Small intestine (tissue), 7 donors: ENCODE measurements at regions not wholly inside any gene's neighbourhood (a gene's known extent, or its start where the extent isn't known, plus 50 kb on each side); places are given as distances from the start of the nearest gene placed in this dataset.

Experiments used
- DNase-seq, 2 donors: peaks; one replicate each; pipeline versions ENCODE4 v3.0.0 to v3.0.0-alpha.2; 2013
- FAIRE-seq: peaks from 2 replicates; lab custom pipeline; 2012; peaks lifted over from hg19 to GRCh38; lab: Jason Lieb, UNC
- H3K27ac ChIP-seq, 3 donors: one replicate each; pipeline ENCODE4 v1.5.1; 2013; ENCODE audit warnings: low read length in 2 of 3, mild to moderate bottlenecking in 2 of 3, control low read depth in 1 of 3, inconsistent platforms in 1 of 3, low read depth in 1 of 3, moderate library complexity in 1 of 3
- H3K27me3 ChIP-seq, 3 donors: one replicate each; pipeline ENCODE4 v1.6.1; 2013; ENCODE audit warnings: low read length in 3 of 3, inconsistent platforms in 1 of 3; ENCODE audit not compliant: control insufficient read depth in 3 of 3, insufficient read depth in 3 of 3
- H3K36me3 ChIP-seq, 3 donors: one replicate each; pipeline ENCODE4 v1.6.1; 2013; ENCODE audit warnings: low read length in 3 of 3, inconsistent platforms in 1 of 3, low read depth in 1 of 3, mild to moderate bottlenecking in 1 of 3, moderate library complexity in 1 of 3; ENCODE audit not compliant: control insufficient read depth in 3 of 3, insufficient read depth in 2 of 3
- H3K4me1 ChIP-seq, 3 donors: one replicate each; pipeline ENCODE4 v1.6.1; 2013; ENCODE audit warnings: low read length in 2 of 3, inconsistent platforms in 1 of 3, low read depth in 1 of 3, mild to moderate bottlenecking in 1 of 3, moderate library complexity in 1 of 3; ENCODE audit not compliant: control insufficient read depth in 3 of 3, insufficient read depth in 2 of 3
- H3K4me3 ChIP-seq, 3 donors: one replicate each; pipeline ENCODE4 v1.5.1; 2013; ENCODE audit warnings: low read length in 3 of 3, control low read depth in 1 of 3, inconsistent platforms in 1 of 3, low read depth in 1 of 3, mild to moderate bottlenecking in 1 of 3, moderate library complexity in 1 of 3
- H3K9me3 ChIP-seq, 2 donors: one replicate each; pipeline ENCODE4 v1.6.1; 2013; ENCODE audit warnings: low read depth in 1 of 2, low read length in 1 of 2; ENCODE audit not compliant: control insufficient read depth in 2 of 2, insufficient read depth in 1 of 2
- WGBS, 3 donors: extraction: QIAGEN DNeasy Blood & Tissue Kit; methylation state at CpG; one replicate each; pipeline ENCODE4 v1.1.7; 2013; 5-methylcytosine and 5-hydroxymethylcytosine counted together
- donor health status: healthy with polysubstance abuse.
- donor health status: control.
- donor health status: control.
- donor health status: Bipolar disorder and iron deficiency.
- donor health status: healthy.

DNA sequence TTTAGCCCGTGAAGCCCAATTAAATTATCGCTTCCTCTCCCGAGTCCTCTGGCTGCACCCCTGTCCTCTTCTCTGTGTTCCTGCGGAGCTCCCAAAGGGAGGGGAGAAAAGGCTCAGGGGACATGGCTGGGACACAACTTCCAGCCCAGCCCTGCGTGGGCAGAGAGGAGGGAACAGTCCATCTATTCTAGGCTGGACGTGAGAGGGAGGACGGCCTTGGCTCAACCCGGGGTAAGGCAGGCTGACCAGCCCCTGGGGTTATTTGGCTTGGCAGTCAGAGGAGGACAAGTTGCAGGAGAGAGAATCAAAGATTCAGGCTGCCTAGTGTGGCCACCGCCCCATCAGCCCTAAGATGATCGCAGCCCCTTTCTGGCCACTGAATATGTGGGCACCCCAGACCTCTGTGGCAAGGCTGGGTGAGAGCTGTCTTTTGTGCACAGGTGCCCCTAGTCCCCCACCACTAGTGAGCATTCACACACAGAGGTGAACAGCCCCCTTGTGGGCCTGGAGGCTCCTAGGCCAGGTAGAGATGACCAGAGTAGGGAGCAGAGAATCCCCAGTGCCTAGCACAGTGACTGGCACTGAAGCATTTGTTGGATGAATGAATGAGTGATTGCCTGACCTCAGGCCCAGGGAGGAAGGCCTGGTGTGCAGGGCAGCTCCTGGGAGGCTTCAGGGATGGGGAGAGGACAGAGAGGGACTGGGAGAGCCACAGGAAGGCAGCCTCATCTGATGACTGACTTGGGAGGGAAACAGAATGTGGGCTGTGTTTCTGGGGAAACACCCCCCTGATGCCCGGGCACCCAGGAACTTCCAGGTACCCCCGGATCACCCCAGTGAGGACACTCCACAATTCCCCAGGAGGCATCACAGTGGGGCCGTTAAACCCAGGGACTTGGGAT, 133.9 kb downstream of the C9orf50 start:
- FAIRE-seq = no peak

DNA sequence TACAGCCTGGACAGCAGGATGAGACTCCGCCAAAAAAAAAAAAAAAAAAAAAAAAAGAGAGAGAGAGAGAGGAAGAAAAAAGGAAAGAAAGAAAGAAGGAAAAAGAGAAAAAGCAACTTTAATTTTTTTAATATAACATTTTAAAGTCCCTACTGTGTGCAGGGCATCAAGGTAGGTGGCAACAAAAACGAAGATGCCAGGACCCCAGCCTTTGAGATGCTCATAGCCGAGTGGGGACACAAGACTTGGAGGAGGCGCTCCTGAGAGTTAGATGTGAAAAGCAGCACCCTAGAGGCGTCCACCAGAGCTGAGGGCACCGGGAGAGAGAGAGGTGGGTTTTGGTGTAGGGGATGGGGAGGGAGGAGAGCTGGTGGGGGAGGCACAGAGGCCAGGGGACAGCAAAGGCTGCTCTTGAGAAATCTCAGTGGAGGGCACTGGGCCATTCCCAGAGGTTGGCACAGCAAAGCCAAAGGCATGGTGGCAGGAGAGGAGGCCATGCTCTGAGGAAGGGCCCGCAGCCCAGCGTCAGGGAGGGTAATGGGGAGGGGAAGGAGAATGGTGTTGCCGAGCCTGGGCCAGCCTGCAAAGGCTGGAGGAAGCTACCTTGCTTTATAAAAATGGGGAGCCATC, 135.6 kb downstream of the C9orf50 start:
- Histone ChIP-seq H3K9me3 (no peaks in the 10 kb centered on the region), H3K4me3 (no peak overlapping the region), H3K27me3 (no peaks in the 10 kb centered on the region), H3K4me1 (peaks cover 0 to 60% (median 6%) of the 10 kb centered on the region in 3 donors), H3K36me3 (no peaks in the 10 kb centered on the region), H3K27ac (peak overlapping the region in 2 of 3 donors; percentile 18 to 98)
- DNase-seq (no peak), FAIRE-seq (no peak)
- 84 to 87% (median 85%) methylated on average over 9 of the region's 9 CpGs for whole genome bisulfite sequencing, 3 donors

More for the DNA sequence above, 133.9 kb downstream of the C9orf50 start:
- peak overlapping the region; percentile 76 to 98 (median 95) for H3K27ac ChIP-seq
- no peaks in the 10 kb centered on the region for H3K27me3 ChIP-seq
- no peaks in the 10 kb centered on the region for H3K9me3 ChIP-seq
- H3K4me3 ChIP-seq = no peak overlapping the region
- peaks cover 0 to 7% (median 0%) of the 10 kb centered on the region in 3 donors for H3K36me3 ChIP-seq
- WGBS, 3 donors = 69 to 79% (median 76%) methylated on average over 13 of the region's 13 CpGs
- DNase-seq = no peak
- H3K4me1 ChIP-seq = peaks cover 2 to 57% (median 6%) of the 10 kb centered on the region in 3 donors

DNA sequence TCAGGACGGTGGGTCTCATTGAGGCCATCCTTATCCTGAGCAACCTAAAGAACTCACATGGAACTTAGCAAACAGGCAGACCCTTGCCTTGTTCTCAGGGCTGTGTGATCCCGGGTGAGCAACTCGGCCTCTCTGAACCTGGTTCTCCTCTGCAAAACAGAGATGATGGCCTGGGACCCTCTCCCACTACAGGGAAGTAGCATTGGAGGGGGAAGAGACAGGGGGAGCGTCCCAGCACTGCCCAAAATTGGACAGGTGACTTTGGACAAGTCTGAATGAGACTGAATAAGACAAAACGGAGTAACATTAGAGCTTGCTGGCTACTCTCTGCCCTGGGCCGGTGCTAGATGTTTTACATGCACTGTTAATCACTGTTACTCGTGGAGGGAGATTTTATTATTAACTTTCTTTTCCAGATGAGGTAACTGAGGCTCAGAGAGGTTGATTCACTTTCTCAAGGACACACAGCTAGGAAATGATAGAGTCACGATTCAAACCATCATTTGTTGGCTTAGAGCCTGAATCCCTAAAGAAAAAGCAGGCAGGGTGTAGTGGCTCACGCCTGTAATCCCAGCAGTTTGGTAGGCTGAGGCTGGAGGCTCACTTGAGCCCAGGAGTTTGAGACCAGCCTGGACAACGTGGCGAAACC, 136.4 kb downstream of the C9orf50 start:
- Histone ChIP-seq H3K9me3 (no peaks in the 10 kb centered on the region), H3K4me1 (peaks cover 0 to 58% (median 3%) of the 10 kb centered on the region in 3 donors), H3K27me3 (no peaks in the 10 kb centered on the region), H3K27ac (peak overlapping the region; percentile 91 to 99 (median 98)), H3K36me3 (no peaks in the 10 kb centered on the region), H3K4me3 (no peak overlapping the region)
- 77 to 81% (median 77%) methylated on average over 11 of the region's 11 CpGs for WGBS, 3 donors
- DNase-seq (no peak), FAIRE-seq (no peak)

DNA sequence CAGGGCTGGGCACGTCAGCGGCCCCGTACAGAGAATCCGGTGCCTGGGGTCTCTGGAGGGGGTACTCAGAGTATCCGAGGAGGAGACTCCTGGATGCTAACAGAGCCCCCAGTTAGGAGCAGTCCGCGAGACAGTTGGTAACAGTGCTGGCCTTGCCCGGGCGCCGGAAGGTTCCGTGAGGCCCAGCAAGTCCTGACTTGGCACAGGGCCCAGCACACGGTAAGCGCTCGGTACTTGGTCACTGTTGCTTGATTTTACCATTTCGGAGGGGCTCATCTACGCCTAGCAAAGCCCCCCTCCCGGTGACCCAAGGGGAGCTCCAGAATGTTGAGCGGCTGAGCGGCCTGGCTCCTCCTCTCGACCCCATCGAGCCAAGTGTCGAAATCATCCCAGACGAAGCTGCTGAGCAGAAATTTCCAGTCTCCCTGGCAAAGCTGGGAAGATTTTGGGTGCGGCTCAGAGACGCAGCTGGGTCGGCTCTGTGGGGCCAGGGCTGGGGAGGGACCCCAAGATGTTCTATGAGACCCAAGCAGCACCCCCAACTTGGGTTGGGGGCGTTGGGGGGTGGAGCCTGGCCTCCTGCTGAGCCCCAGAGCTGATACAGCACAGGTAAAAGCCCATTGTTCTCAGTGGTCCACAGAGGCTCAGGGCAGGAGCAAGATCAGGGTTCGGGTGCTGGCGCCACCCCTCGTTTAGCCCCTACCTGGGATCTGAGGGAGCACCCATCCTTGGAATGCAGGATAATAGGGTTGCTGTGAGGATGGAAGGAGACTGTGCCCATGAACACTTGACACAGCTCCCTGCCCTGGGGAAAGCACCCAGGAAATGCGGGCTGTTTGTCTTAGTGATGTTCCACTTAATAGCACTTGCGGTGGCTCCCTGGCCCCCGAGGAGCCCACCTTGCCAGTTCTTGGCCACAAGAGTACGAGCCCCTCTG, 137.2 kb downstream of the C9orf50 start:
- FAIRE-seq (no peak), DNase-seq (peak; percentile 66 to 89)
- H3K4me1 ChIP-seq = peaks cover 0 to 55% (median 3%) of the 10 kb centered on the region in 3 donors
- 6 to 22% (median 19%) methylated on average over 34 of the region's 34 CpGs for WGBS, 3 donors
- H3K27me3 ChIP-seq = no peaks in the 10 kb centered on the region
- peak overlapping the region in 2 of 3 donors; percentile 36 to 61 for H3K4me3 ChIP-seq
- H3K9me3 ChIP-seq = no peaks in the 10 kb centered on the region
- peak overlapping the region; percentile 91 to 99 (median 98) for H3K27ac ChIP-seq
- H3K36me3 ChIP-seq = no peaks in the 10 kb centered on the region

DNA sequence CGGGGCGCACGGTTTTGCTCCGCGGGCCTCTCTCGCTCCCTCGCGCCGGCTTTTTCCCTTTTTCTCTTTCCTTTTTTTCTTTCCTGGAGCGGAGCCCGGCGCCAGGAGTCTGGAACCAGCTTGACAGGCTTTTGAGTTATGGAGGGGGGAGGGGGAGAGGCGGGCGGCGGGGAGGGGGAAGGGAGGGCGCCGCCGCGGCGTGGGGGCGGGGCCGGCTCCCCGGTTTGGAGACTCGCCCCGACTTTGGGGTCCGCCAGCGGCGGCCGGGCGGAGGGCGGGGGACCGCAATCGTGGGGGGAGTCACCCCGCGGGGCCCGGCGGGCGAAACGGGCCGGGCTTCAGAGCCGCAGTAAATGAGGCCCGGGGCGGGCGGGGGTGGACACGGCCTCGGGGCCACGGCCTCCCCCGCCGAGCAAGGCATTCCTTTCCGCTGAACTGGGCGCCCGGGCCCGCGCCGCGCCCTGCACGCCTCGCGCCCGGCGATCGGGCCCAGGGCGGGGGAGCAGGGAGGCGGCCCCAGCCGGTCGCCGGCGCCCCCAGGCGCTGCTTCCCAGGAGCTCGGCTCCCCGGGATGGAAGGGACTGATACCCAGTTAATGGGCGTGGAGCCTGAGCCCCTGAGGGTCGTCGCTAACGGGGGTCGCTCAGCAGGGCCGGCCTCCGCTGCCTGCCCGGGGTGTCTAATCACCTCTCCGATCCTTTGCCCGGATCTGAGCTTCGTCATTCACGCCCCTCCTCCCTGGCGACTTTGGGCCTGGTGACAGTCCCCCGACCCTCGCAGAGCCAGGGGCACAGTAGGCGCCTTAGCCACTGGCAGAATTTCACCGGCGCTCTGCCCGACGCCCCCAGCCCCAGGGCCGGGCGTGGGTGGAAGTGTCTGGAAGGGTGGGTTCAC, 138.1 kb downstream of the C9orf50 start:
- Histone ChIP-seq H3K27me3 (no peaks in the 10 kb centered on the region), H3K4me1 (peaks cover 0 to 52% (median 3%) of the 10 kb centered on the region in 3 donors), H3K36me3 (no peaks in the 10 kb centered on the region), H3K9me3 (no peaks in the 10 kb centered on the region), H3K4me3 (peak overlapping the region in 2 of 3 donors; percentile 48 to 61), H3K27ac (peak overlapping the region; percentile 91 to 99 (median 98))
- peak; percentile 81 to 91 for DNase-seq
- 2 to 7% (median 2%) methylated on average over 51 to 93 of the region's 93 CpGs for WGBS, 3 donors
- no peak for FAIRE-seq

DNA sequence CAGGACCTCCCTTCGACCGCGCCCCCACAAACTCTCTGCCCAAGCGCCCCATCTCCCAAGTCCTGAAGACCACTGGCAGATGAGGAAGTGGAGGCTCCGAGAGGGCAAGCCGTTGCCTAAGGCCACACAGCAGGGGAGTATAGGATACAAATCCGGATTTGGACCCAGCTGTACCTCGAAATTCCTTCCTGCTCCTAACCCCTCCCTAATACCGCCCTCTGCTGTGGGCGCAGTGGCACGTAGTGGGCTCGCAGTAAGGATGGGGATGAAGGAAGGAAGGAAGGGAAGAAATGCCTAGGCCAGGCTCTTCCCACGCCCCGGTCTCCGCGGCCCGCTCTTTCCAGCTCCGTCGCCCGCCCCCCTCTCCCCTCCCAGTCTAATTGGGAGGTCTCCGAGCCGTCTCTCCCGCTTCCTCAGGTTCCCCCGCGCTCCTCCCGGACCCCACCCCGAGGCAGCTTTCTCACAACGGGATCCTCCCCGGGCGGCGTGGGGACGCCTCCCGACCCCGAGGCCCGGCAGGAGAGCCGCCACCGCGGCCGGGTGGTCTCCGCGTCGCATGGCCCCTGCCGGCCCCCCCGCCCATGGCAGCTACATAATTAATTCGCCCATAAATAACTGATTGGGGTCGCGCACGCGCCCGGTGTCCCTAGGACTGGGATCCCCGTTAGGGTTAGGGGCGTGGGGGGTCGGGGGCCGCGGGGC, 138.9 kb downstream of the C9orf50 start:
- H3K4me1 ChIP-seq = peaks cover 0 to 52% (median 3%) of the 10 kb centered on the region in 3 donors
- H3K27me3 ChIP-seq = no peaks in the 10 kb centered on the region
- H3K36me3 ChIP-seq = no peaks in the 10 kb centered on the region
- WGBS, 3 donors = 12 to 13% (median 13%) methylated on average over 46 to 55 of the region's 55 CpGs
- no peak for FAIRE-seq
- peak in 1 of 2 donors; percentile 62 for DNase-seq
- no peaks in the 10 kb centered on the region for H3K9me3 ChIP-seq
- H3K27ac ChIP-seq = peak overlapping the region; percentile 66 to 99 (median 98)
- peak overlapping the region; percentile 30 to 61 (median 48) for H3K4me3 ChIP-seq
